KMS-11 (cell line): ENCODE measurements at regions not wholly inside any gene's neighbourhood (a gene's known extent, or its start where the extent isn't known, plus 50 kb on each side); places are given as distances from the start of the nearest gene placed in this dataset.

Source experiments
- H2AFZ ChIP-seq: fragments of 200-600 bp; sonication (generic); 2 replicates; pipeline ENCODE4 v1.6.1; 2016; ENCODE audit warnings: antibody characterized with exemption, mixed run types, low read depth
- H3K27ac ChIP-seq: fragments of 200-600 bp; sonication (generic); 2 replicates; pipeline ENCODE4 v1.6.1; 2016; ENCODE audit warnings: mild to moderate bottlenecking, mixed run types
- H3K27me3 ChIP-seq: fragments of 200-600 bp; sonication (generic); 2 replicates; pipeline ENCODE4 v1.6.1; 2017; ENCODE audit warnings: mild to moderate bottlenecking, low read depth, mixed run types, moderate library complexity; ENCODE audit not compliant: insufficient read depth
- H3K36me3 ChIP-seq: fragments of 200-600 bp; sonication (generic); 2 replicates; pipeline ENCODE4 v1.6.1; 2017; ENCODE audit warnings: mild to moderate bottlenecking, mixed run types; ENCODE audit not compliant: insufficient read depth
- H3K4me1 ChIP-seq: fragments of 200-600 bp; sonication (generic); 2 replicates; pipeline ENCODE4 v1.6.1; 2016; ENCODE audit warnings: mild to moderate bottlenecking, low read depth, mixed run types; ENCODE audit not compliant: poor library complexity, severe bottlenecking
- H3K4me2 ChIP-seq: fragments of 200-600 bp; sonication (generic); 2 replicates; pipeline ENCODE4 v1.7.0; 2016; ENCODE audit warnings: mild to moderate bottlenecking, mixed run types
- H3K4me3 ChIP-seq: fragments of 200-600 bp; sonication (generic); IDR thresholded peaks from 2 replicates; pipeline ENCODE4 v1.6.1; 2017; ENCODE audit warnings: low read depth, low read length, mixed read lengths; ENCODE audit not compliant: insufficient read depth
- H3K79me2 ChIP-seq: fragments of 200-600 bp; sonication (generic); 2 replicates; pipeline ENCODE4 v1.6.1; 2016; ENCODE audit warnings: low read depth, mixed run types; ENCODE audit not compliant: insufficient read depth
- H3K9ac ChIP-seq: fragments of 200-600 bp; sonication (generic); 2 replicates; pipeline ENCODE4 v1.6.1; 2016; ENCODE audit warnings: mild to moderate bottlenecking, mixed run types
- H4K20me1 ChIP-seq: fragments of 200-600 bp; sonication (generic); 2 replicates; pipeline ENCODE4 v1.6.1; 2016; ENCODE audit warnings: mild to moderate bottlenecking, mixed run types; ENCODE audit not compliant: insufficient read depth
- CTCF ChIP-seq: fragments of 200-600 bp; sonication (generic); conservative IDR thresholded peaks from 2 replicates; pipeline ENCODE4 v1.6.1; 2017; ENCODE audit warnings: low read depth, mild to moderate bottlenecking, antibody characterized with exemption, low read length, moderate library complexity, mixed read lengths

- H3K27ac ChIP-seq = no peak overlapping the region
- no peak for TF ChIP-seq CTCF
Observed at GRCh38 chr1:82564333-82564732, 763.6 kb downstream of the ADGRL2 start.

GRCh38 chr1:82562448-82562847, 761.7 kb downstream of the ADGRL2 start:
- Histone ChIP-seq H3K79me2 (no peaks in the 10 kb centered on the region), H3K4me3 (no peak overlapping the region), H3K27me3 (no peaks in the 10 kb centered on the region), H3K4me2 (no peak overlapping the region), H2AFZ (no peak overlapping the region), H3K27ac (no peak overlapping the region), H3K9ac (no peak overlapping the region), H4K20me1 (no peaks in the 10 kb centered on the region), H3K36me3 (no peaks in the 10 kb centered on the region), H3K4me1 (no peaks in the 10 kb centered on the region)
- no peak for TF ChIP-seq CTCF

More at GRCh38 chr1:82564333-82564732, 763.6 kb downstream of the ADGRL2 start:
- Histone ChIP-seq H3K4me1 (no peaks in the 10 kb centered on the region), H3K9ac (no peak overlapping the region), H3K36me3 (no peaks in the 10 kb centered on the region), H3K27me3 (no peaks in the 10 kb centered on the region), H4K20me1 (no peaks in the 10 kb centered on the region), H3K79me2 (no peaks in the 10 kb centered on the region), H3K4me3 (no peak overlapping the region), H2AFZ (no peak overlapping the region), H3K4me2 (no peak overlapping the region)

- no peaks in the 10 kb centered on the region for H3K4me1 ChIP-seq
- H2AFZ ChIP-seq = no peak overlapping the region
- H4K20me1 ChIP-seq = no peaks in the 10 kb centered on the region
- no peak overlapping the region for H3K4me2 ChIP-seq
- no peaks in the 10 kb centered on the region for H3K36me3 ChIP-seq
- H3K27ac ChIP-seq = no peak overlapping the region
- H3K27me3 ChIP-seq = no peaks in the 10 kb centered on the region
- H3K4me3 ChIP-seq = no peak overlapping the region
- TF ChIP-seq CTCF = no peak
- no peaks in the 10 kb centered on the region for H3K79me2 ChIP-seq
- H3K9ac ChIP-seq = no peak overlapping the region
Observed at GRCh38 chr1:82560566-82560965, 759.8 kb downstream of the ADGRL2 start.

- Histone ChIP-seq H4K20me1 (no peaks in the 10 kb centered on the region), H3K27me3 (no peaks in the 10 kb centered on the region), H3K4me3 (no peak overlapping the region), H3K27ac (no peak overlapping the region), H2AFZ (no peak overlapping the region), H3K4me2 (no peak overlapping the region), H3K9ac (no peak overlapping the region), H3K36me3 (no peaks in the 10 kb centered on the region), H3K79me2 (no peaks in the 10 kb centered on the region), H3K4me1 (no peaks in the 10 kb centered on the region)
- no peak for TF ChIP-seq CTCF
Observed at GRCh38 chr1:82555501-82555900, 754.8 kb downstream of the ADGRL2 start.
